BLaER1 (cell line): ENCODE measurements at regions not wholly inside any gene's neighbourhood (a gene's known extent, or its start where the extent isn't known, plus 50 kb on each side); places are given as distances from the start of the nearest gene placed in this dataset.

Experiments
- H3K27ac ChIP-seq: shearing (Covaris generic); formaldehyde crosslinking; 2 replicates; pipeline ENCODE4 v1.8.1; 2022
- H3K27me3 ChIP-seq: shearing (Covaris generic); formaldehyde crosslinking; 2 replicates; pipeline ENCODE4 v1.8.1; 2022
- H3K36me3 ChIP-seq: shearing (Covaris generic); formaldehyde crosslinking; 2 replicates; pipeline ENCODE4 v1.8.1; 2022
- H3K4me1 ChIP-seq: shearing (Covaris generic); formaldehyde crosslinking; 2 replicates; pipeline ENCODE4 v1.8.1; 2022
- H3K4me2 ChIP-seq: shearing (Covaris generic); formaldehyde crosslinking; 2 replicates; pipeline ENCODE4 v1.8.1; 2022
- H3K4me3 ChIP-seq: shearing (Covaris generic); formaldehyde crosslinking; 2 replicates; pipeline ENCODE4 v1.8.1; 2022
- H3K9ac ChIP-seq: shearing (Covaris generic); formaldehyde crosslinking; 2 replicates; pipeline ENCODE4 v1.8.1; 2022
- H3K9me3 ChIP-seq: shearing (Covaris generic); formaldehyde crosslinking; 2 replicates; pipeline ENCODE4 v1.8.1; 2022
- H4K20me1 ChIP-seq: shearing (Covaris generic); formaldehyde crosslinking; 2 replicates; pipeline ENCODE4 v1.8.1; 2022
- Cebpa-rat ChIP-seq: shearing (Covaris generic); IDR thresholded peaks from 2 replicates; pipeline ENCODE4 v1.8.1; 2022

GRCh38 chr2:8472545-8473323, 209.1 kb upstream of the ID2 start:
- no peaks in the 10 kb centered on the region for H3K27me3 ChIP-seq
- H3K9me3 ChIP-seq, result no peaks in the 10 kb centered on the region
- H3K4me3 ChIP-seq, result no peak overlapping the region
- no peaks in the 10 kb centered on the region for H4K20me1 ChIP-seq
- H3K4me2 ChIP-seq, result peak overlapping the region; percentile 54
- peak overlapping the region; percentile 3; the same call in 1 of the 2 replicates for H3K27ac ChIP-seq
- no peak for TF ChIP-seq Cebpa-rat
- no peak overlapping the region for H3K9ac ChIP-seq
- H3K4me1 ChIP-seq, result peaks cover 75% of the 10 kb centered on the region
- H3K36me3 ChIP-seq, result no peaks in the 10 kb centered on the region

DNA sequence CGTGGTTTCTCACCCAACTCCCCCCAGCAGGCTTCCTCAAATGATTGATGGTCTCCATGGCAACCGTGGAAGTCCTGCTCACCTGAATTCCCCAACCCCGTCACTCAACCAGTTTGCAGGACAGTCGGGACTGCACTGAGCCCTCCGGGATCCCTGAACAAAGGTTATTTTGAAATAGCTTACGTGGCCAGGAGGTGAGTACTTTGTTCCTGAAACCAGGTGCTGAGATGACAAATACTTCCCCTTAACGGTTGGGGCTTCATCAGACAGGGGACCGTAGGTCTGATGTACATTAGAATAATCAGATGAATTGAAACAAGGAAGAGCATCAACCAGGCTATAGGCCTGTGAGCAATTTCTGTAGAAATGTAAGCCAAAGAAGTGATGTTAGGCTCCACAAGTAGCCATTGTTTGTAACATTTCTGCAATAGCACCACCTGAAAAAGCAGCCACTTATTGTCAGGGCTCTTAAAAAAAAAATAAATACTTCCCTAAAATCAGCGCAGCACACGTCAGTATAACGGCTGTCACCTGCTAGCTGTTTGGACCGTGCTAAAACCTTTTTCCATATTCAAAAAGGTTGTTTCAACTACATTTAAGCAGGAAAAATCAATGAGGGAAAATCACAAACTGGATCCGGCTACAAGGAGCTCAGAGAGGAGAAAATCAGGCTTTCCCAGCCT, 206.4 kb upstream of the ID2 start:
- no peaks in the 10 kb centered on the region for H4K20me1 ChIP-seq

GRCh38 chr2:8477552-8478470, 204.0 kb upstream of the ID2 start:
- no peaks in the 10 kb centered on the region for H3K27me3 ChIP-seq
- H3K4me3 ChIP-seq, result peak overlapping the region; percentile 35
- peak overlapping the region; percentile 78 for H3K9ac ChIP-seq
- peaks cover 92% of the 10 kb centered on the region for H3K4me1 ChIP-seq
- H3K27ac ChIP-seq, result peak overlapping the region; percentile 96
- no peaks in the 10 kb centered on the region for H4K20me1 ChIP-seq
- H3K9me3 ChIP-seq, result no peaks in the 10 kb centered on the region
- TF ChIP-seq Cebpa-rat, result peak; percentile 92
- H3K4me2 ChIP-seq, result peak overlapping the region; percentile 80
- H3K36me3 ChIP-seq, result no peaks in the 10 kb centered on the region

More for the DNA sequence above, 206.4 kb upstream of the ID2 start:
- no peaks in the 10 kb centered on the region for H3K36me3 ChIP-seq
- peaks cover 92% of the 10 kb centered on the region for H3K4me1 ChIP-seq
- no peak overlapping the region for H3K9ac ChIP-seq
- no peak overlapping the region for H3K4me3 ChIP-seq
- no peaks in the 10 kb centered on the region for H3K27me3 ChIP-seq
- peak overlapping the region; percentile 76 for H3K4me2 ChIP-seq
- no peak for TF ChIP-seq Cebpa-rat
- H3K27ac ChIP-seq, result peak overlapping the region; percentile 33; the same call in 1 of the 2 replicates
- H3K9me3 ChIP-seq, result no peaks in the 10 kb centered on the region

DNA sequence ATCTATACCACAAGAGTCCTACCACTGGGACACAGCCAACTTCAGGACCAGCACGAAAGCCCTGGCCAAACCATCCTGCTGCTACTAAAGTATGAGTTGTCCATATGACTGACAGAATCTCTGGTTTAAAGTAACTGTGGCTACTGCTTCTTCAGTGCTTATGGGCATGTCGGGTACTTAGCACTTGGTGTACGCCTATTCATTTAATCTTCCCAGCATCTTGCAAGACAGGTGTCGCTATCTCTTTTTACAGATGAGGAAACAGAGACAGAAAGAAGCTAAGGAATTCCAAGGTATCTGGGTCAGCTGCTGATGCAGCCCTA, 203.4 kb upstream of the ID2 start:
- H3K4me1 ChIP-seq, result peaks cover 95% of the 10 kb centered on the region
- no peak for TF ChIP-seq Cebpa-rat
- H3K9ac ChIP-seq, result peak overlapping the region; percentile 78
- H3K9me3 ChIP-seq, result no peaks in the 10 kb centered on the region
- peak overlapping the region; percentile 80 for H3K4me2 ChIP-seq
- H3K36me3 ChIP-seq, result no peaks in the 10 kb centered on the region
- peak overlapping the region; percentile 96 for H3K27ac ChIP-seq
- H3K4me3 ChIP-seq, result peak overlapping the region; percentile 35; the same call in 1 of the 2 replicates
- H4K20me1 ChIP-seq, result no peaks in the 10 kb centered on the region
- no peaks in the 10 kb centered on the region for H3K27me3 ChIP-seq

GRCh38 chr2:8479298-8479697, 202.6 kb upstream of the ID2 start:
- H3K4me1 ChIP-seq, result peaks cover 95% of the 10 kb centered on the region
- no peak overlapping the region for H3K4me3 ChIP-seq
- peak overlapping the region; percentile 68 for H3K27ac ChIP-seq
- no peaks in the 10 kb centered on the region for H4K20me1 ChIP-seq
- no peaks in the 10 kb centered on the region for H3K9me3 ChIP-seq
- H3K27me3 ChIP-seq, result no peaks in the 10 kb centered on the region
- peak overlapping the region; percentile 80 for H3K4me2 ChIP-seq
- H3K9ac ChIP-seq, result 0 out of 2 replicates have a peak overlapping the region, but pooled peaks have one; percentile 6
- no peaks in the 10 kb centered on the region for H3K36me3 ChIP-seq
- TF ChIP-seq Cebpa-rat, result no peak

DNA sequence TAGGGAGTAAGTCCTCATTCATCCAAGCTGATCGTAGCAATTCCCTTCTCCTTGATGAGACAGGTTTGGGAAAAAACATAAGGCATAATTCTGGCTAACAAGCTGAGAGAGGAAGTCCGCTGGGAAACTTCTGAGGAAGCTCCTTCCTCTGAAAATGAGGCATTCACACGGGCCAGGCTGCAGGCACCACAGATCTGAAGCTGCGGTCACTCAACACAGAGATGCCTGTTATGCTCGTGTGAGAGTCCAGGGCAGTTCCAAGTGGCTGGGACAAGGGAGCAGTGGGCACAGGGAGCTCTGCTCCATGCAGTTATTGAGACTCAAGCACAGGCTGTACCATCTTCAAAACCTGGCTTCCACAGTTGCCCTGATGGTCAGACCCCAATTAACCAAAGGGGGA, 200.9 kb upstream of the ID2 start:
- no peak for TF ChIP-seq Cebpa-rat

DNA sequence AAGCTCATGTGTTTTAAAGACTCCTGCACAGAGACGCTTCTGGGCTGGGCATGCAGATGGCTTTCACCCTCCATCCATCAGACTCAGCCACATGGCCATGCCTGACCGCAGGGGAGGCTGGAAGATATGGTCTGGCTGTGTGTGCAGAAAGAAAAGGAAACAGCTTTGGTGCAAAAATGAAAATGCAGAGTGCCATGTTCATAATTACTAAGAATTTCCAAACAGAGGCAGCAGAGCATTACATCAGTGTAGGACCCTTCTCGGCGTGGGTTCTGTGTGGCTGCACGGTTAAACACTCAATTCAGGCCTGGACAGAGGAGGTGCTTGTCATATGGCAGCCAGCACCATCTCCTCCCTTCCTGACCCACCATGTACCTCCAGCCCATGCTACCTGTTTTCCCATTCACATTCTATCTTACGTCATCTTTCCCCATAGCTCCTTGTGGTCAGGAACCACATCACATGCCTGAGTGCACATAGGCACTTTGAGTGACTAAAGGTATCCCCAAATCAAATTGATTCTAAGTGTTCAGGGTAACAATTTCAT, 200.3 kb upstream of the ID2 start:
- peak overlapping the region; percentile 80 for H3K4me2 ChIP-seq

More for the DNA sequence above, 200.9 kb upstream of the ID2 start:
- no peaks in the 10 kb centered on the region for H3K9me3 ChIP-seq
- H3K4me2 ChIP-seq, result peak overlapping the region; percentile 80
- H3K4me3 ChIP-seq, result no peak overlapping the region
- peaks cover 93% of the 10 kb centered on the region for H3K4me1 ChIP-seq
- no peaks in the 10 kb centered on the region for H3K36me3 ChIP-seq
- H4K20me1 ChIP-seq, result no peaks in the 10 kb centered on the region
- H3K9ac ChIP-seq, result 0 out of 2 replicates have a peak overlapping the region, but pooled peaks have one; percentile 26
- H3K27ac ChIP-seq, result peak overlapping the region; percentile 68
- no peaks in the 10 kb centered on the region for H3K27me3 ChIP-seq

DNA sequence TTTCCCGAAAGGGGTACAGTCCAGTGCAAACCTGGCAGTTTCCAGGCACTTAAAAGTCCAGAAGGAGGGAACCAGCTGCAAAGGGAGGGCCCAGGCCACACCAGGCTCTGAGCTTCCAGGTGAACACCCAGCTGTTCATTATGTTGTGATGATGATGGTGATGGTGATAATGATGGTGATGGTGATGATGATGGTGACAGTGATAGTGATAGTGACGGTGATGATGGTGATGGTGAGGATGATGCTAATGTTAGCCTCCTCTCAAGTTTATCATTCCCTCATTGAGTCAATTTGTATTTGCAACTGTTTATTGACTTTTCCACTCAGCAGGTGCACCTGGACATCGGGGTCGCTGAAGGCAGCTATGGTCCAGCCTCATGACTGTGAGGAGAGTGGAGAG, 199.4 kb upstream of the ID2 start:
- Histone ChIP-seq H3K27me3 (no peaks in the 10 kb centered on the region), H3K27ac (peak overlapping the region; percentile 60), H4K20me1 (no peaks in the 10 kb centered on the region), H3K9me3 (no peaks in the 10 kb centered on the region), H3K4me3 (no peak overlapping the region), H3K9ac (no peak overlapping the region), H3K4me1 (peaks cover 93% of the 10 kb centered on the region), H3K4me2 (peak overlapping the region; percentile 80), H3K36me3 (no peaks in the 10 kb centered on the region)
- no peak for TF ChIP-seq Cebpa-rat

More for the DNA sequence above, 200.3 kb upstream of the ID2 start:
- no peaks in the 10 kb centered on the region for H3K9me3 ChIP-seq
- H3K4me3 ChIP-seq, result no peak overlapping the region
- no peak for TF ChIP-seq Cebpa-rat
- H3K27me3 ChIP-seq, result no peaks in the 10 kb centered on the region
- peak overlapping the region; percentile 68 for H3K27ac ChIP-seq
- peaks cover 93% of the 10 kb centered on the region for H3K4me1 ChIP-seq
- H4K20me1 ChIP-seq, result no peaks in the 10 kb centered on the region
- no peak overlapping the region for H3K9ac ChIP-seq
- no peaks in the 10 kb centered on the region for H3K36me3 ChIP-seq
